GM19455 (cell line): ENCODE measurements at regions not wholly inside any gene's neighbourhood (a gene's known extent, or its start where the extent isn't known, plus 50 kb on each side); places are given as distances from the start of the nearest gene placed in this dataset.
"Not testable (repeated sequence)": the region's sequence is repeated elsewhere in the genome, so short reads cannot be mapped to it uniquely, and the experiment has no call there.

Source experiments
- ATAC-seq: cut with Tn5 transposase; IDR thresholded peaks from one replicate; pipeline ENCODE4 v1.9.1; 2021; ENCODE audit not compliant: unreplicated experiment

GRCh38 chr4:125787707-125788106, 473.0 kb downstream of the FAT4 start:
- ATAC-seq: no peak

- no peak for ATAC-seq
Measured at GRCh38 chr4:125789023-125789422, 474.3 kb downstream of the FAT4 start.

GRCh38 chr4:125791896-125792295, 477.1 kb downstream of the FAT4 start:
- ATAC-seq: no peak

- no peak for ATAC-seq
Measured at GRCh38 chr4:125794989-125795388, 480.2 kb downstream of the FAT4 start.

- ATAC-seq: no peak
Measured at GRCh38 chr4:125796138-125796537, 481.4 kb downstream of the FAT4 start.

GRCh38 chr4:125797621-125798020, 482.9 kb downstream of the FAT4 start:
- not testable (repeated sequence) for ATAC-seq

- ATAC-seq: no peak
Measured at GRCh38 chr4:125801373-125801772, 486.6 kb downstream of the FAT4 start.

- ATAC-seq: no peak
Measured at GRCh38 chr4:125801924-125802323, 487.2 kb downstream of the FAT4 start.

- ATAC-seq: no peak
Measured at GRCh38 chr4:125808022-125808421, 493.3 kb downstream of the FAT4 start.

- no peak for ATAC-seq
Measured at GRCh38 chr4:125808570-125808969, 493.8 kb downstream of the FAT4 start.

- no peak for ATAC-seq
Measured at GRCh38 chr4:125811892-125812291, 497.1 kb downstream of the FAT4 start.

- no peak for ATAC-seq
Measured at GRCh38 chr4:125826801-125827695, 512.3 kb downstream of the FAT4 start.

- no peak for ATAC-seq
Measured at GRCh38 chr4:125827696-125828052, 512.9 kb downstream of the FAT4 start.

GRCh38 chr4:125828346-125828745, 513.6 kb downstream of the FAT4 start:
- ATAC-seq: no peak

- no peak for ATAC-seq
Measured at GRCh38 chr4:125832161-125832560, 517.4 kb downstream of the FAT4 start.

GRCh38 chr4:125836597-125837195, 521.9 kb downstream of the FAT4 start:
- no peak for ATAC-seq

- no peak for ATAC-seq
Measured at GRCh38 chr4:125837493-125838201, 522.9 kb downstream of the FAT4 start.

- no peak for ATAC-seq
Measured at GRCh38 chr4:125838202-125838601, 523.4 kb downstream of the FAT4 start.

GRCh38 chr4:125838924-125839323, 524.2 kb downstream of the FAT4 start:
- ATAC-seq: no peak

GRCh38 chr4:125843947-125844346, 529.2 kb downstream of the FAT4 start:
- ATAC-seq: no peak

GRCh38 chr4:125847518-125847917, 532.8 kb downstream of the FAT4 start:
- no peak for ATAC-seq

GRCh38 chr4:125849869-125850268, 535.1 kb downstream of the FAT4 start:
- ATAC-seq: no peak
